HG03196 (cell line): ENCODE measurements at regions not wholly inside any gene's neighbourhood (a gene's known extent, or its start where the extent isn't known, plus 50 kb on each side); places are given as distances from the start of the nearest gene placed in this dataset.
A peak's percentile ranks its signal among the peaks of the same experiment; 100 is the strongest.
"Not testable (repeated sequence)": the region's sequence is repeated elsewhere in the genome, so short reads cannot be mapped to it uniquely, and the experiment has no call there.

Experiments
- ATAC-seq: cut with Tn5 transposase; IDR thresholded peaks from one replicate; pipeline ENCODE4 v1.9.1; 2021; ENCODE audit not compliant: unreplicated experiment

DNA sequence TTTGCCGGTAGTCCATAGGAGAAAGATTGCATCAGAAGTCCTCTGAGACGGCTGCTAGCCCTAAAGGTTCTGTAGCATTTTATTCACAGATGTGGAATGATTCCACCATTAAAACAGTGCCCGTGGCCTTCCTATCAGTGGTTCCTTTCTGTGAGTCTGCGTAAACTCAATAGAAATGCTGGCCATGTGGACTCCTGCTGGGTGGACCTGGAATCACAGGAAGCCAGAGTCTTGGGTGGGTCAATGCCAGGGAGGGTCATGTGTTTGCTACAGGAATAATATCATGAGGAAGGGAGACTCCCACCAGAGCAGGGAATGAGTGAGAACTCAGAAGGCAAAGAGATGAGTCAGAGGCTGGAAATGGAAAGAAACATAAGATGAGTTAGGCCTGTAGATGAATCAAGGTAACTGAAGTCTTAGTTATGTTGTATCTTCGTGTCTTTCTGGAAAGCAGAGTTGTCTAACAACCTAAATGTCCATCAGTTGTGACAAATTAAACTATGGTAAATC, 410.4 kb upstream of the AUTS2 start:
- no peak for ATAC-seq

DNA sequence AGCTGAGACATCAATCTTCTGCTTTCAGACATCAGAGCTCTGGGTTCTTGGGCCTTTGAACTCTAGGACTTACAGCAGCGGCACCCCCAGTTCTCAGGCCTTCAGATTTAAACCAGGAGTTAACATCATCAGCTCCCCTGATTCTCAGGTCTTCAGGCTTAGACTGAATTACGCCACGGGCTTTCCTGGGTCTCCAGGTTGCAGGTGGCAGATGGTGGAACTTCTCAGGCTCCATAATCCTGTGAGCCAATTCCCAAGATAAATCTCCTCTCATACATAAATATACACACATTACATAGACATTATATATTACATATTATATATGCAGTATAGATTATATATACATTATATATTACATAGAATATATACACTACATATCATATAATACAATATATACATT, 408.9 kb upstream of the AUTS2 start:
- no peak for ATAC-seq

DNA sequence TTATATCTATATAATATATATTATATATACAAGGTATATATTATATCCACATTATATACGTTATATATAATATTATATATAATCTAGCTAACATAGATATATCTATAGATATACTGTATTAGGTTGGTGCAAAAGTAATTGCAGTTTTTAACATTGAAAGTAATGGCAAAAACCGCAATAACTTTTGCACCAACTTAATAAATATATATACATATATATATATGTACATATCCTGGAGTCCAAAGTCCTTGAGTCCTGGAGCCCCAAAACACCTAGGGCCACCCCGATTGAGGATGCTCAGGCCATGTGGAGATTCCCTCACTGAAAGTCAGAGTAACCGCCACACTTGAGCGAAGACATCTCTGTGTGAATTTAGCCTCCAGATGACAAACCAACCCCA, 408.2 kb upstream of the AUTS2 start:
- no peak for ATAC-seq

DNA sequence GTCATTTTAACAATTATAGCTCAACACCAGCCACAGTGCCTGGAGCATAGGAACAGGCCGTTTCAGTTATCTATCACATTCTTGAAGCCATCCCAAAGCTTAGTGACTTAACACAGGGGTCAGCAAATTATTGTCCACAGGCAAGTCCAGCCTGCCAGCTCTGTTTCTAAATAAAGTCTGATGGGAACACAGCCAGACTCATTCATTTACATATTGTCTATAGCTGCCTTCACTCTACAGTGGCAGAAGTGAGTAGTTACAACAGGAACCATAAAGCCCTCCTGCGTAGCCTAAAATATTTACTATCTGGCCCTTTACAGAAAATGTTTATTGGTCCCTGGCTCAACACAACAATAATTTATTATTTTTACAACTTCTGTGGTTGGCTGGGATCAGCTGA, 407.5 kb upstream of the AUTS2 start:
- no peak for ATAC-seq

DNA sequence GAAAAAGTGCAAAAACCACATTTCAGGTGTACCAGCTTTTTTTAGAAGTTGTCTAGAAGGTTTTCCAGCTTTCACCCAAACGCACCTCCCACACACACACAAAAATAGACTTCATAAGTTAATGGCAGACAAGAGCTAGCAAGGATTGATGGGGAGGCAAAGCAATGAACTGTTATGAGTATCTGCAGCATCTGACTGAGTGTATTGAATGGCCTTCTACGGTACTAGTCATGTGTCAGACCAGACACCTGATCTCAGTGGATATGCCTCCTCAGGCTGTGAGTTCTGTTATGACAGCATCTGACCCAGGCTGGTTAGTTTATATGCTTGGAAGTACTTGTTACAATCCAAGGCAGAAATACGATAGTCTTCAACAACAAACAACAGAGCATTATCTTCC, 406.1 kb upstream of the AUTS2 start:
- ATAC-seq = no peak

DNA sequence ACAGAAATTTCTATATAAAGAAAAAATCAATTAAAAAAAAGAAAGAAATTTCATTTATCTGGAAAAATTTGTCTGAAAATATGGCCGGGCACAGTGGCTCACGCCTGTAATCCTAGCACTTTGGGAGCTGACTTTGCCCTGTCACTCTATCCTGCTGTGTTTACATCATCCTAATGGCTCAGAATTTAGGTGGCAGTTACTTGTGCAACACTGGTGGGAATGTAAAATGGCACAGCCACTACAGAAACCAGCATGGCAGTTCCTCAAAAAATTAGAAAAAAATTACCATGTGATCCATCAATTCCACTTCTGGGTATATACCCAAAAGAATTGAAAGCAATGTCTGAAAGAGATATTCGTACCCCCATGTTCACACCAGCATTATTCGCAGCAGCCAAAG, 405.2 kb upstream of the AUTS2 start:
- ATAC-seq = no peak

DNA sequence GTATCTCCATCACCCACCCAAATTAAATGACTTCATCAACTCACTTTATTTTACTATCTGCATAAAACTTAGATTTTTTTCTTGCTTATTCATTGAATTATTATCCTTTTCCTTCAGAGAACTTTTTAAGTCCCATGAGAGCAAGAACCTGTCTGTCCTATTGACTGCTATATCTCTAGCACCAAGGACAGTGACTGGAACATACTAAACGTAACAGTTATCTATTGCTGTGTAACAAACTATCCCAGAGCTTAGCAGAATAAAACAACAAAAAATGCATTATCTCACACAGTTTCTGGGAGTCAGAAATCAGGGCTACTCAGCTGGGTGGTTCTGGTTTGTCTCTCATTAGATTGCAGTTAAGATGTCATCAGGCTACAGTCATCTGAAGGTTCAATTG, 401.7 kb upstream of the AUTS2 start:
- ATAC-seq = no peak

DNA sequence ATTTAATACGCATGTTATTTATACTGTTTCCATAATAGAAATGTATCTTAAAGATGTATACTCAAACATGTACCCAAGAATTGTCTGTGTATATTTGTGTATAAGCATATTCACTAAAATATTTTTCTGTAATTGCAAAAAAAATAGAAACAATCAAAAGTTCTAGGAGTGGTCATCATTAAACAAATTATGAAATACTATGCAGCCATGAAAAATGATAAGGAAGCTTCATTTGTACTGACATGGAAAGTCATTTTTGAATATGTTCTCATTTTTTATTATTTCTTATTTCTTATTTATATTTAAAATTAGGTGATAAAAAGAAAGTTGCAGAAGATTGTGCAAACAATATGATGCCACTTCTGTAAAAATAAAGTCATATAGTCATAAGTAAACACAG, 400.0 kb upstream of the AUTS2 start:
- no peak for ATAC-seq

DNA sequence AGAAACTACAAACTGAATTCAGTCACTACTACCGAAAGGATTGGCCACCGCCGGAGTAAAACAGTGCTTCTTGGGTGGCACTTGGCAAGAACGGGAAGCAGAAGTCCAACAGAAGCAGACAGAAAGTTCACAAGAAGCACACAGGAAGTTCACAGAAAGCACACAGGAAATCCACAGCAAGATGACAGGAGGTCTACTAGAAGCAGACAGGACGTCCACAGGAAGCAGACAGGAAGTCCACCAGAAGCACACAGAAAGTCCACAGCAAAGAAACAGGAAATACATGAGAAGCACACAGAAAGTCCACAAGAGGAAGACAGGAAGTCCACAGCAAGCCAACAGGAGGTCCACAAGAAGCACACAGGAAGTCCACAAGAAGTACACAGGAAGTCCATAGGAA, 399.2 kb upstream of the AUTS2 start:
- no peak for ATAC-seq

DNA sequence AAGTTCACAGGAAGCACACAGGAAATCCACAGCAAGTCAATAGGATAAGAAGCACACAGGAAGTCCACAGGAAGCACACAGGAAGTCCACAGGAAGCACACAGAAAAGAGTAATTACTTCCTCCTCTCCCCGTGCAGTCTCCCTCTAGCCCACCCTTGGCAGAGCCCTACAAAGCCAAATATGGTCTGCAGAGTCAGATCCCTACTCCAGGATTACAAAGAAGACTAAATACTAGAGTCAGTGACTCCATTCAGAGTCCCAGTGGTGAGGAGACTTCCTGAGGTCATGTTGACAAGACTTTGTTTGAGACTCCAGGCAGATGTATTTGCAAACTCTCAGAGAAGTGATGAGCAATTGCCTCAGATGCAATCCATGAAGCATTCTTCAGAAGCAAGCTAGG, 398.6 kb upstream of the AUTS2 start:
- no peak for ATAC-seq

DNA sequence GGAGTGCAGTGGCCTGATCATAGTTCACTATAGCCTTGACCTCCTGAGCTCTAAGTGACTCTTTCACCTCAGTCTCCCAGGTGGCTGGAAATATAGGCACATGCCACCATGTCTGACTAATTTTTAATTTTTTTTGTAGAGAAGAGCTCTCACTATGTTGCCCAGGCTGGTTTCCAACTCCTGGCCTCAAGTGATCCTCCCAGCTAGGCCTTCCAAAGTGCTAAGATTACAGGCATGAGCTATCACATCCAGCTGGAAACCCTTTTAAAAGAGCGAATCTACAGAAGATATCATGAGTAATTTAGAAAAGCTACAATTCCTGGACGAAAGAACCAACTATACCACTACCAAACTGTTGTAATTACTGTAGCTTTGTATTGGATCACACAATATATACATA, 394.4 kb upstream of the AUTS2 start:
- no peak for ATAC-seq

DNA sequence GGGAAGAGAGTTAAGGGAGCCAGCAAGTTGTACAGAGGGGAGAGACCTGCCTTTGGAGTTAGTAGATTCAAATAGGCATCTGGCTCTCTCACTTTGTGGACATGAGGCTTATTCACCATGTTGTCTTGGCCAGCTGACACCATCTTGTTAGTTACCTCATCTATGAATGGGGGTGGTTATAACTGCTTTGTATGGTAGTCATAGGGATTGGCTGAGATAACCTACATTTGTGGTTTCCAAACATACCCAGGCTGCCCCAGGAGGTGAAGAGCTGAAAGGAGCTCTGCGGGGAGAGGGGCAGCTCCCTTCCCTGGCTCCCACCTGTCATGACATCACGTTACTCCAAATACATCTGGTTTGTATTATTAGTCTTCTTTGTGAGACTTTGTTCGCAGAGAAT, 393.3 kb upstream of the AUTS2 start:
- ATAC-seq = no peak

DNA sequence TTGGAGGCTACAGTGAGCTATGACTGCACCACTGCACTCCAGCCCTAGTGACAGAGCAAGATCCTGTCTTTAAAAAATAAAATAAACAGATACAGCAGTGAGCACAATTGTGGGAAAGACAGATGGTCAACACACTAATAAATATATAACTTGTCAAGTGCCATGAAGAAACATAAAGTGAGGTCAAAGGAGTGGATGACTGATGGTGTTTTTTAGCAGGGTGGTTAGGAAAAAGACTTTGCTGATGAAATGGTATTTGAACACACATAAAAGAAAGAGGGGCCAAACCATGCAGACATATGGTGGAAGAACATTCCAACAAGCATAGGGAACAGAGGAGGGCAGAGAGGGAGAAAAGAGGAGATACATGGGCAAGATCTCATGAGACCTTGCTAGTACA, 392.7 kb upstream of the AUTS2 start:
- no peak for ATAC-seq

DNA sequence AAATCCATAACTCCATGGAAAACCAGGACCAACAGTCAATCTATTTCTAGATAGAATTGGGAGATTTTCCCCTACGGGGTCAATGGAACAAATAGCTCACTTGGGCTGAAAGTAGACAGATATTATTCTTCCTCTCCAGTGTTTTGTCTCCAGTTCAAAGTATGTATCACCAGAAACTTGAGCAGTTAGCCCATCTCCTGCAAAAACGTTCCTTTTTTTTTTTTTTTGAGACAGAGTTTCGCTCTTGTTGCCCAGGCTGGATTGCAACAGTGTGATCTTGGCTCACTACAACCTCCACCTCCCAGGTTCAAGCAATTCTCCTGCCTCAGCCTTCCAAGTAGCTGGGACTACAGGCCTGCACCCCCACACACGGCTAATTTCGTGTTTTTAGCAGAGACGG, 390.0 kb upstream of the AUTS2 start:
- no peak for ATAC-seq

DNA sequence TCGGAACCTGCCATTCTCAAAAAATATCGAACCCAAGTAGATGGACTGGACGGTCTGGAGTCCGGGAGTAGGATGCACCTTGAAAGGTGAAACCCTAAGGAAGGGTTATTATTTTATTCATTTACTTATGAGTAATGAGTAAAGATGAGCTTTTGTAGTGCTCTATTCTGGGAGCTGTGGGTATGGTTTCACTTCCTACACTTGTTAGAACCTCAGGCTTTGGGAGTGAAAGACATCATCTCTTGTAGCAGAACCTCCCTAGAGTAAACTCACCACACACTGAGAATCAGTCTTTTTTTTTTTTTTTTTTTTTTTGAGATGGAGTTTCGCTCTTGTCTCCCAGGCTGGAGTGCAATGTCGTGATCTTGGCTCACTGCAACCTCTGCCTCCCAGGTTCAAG, 389.4 kb upstream of the AUTS2 start:
- peak; percentile 98 for ATAC-seq

DNA sequence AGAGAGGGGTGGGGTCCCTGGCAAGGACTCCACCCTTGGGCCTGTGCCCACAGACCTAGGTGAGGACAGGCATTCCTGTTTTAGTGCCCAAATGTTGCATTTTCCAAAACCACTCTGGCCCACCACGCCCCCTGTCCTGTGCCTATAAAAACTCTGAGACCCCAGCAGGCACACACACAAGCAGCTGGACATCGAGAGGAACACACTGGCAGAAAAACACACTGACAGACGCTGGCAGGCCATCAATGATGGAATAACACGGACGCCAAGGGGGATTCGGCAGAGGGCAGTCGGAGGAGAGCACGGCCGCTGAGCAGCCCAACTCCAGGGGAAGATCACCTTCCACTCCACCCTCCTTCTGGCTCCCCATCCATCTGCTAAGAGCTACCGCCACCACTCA, 386.9 kb upstream of the AUTS2 start:
- ATAC-seq = no peak

DNA sequence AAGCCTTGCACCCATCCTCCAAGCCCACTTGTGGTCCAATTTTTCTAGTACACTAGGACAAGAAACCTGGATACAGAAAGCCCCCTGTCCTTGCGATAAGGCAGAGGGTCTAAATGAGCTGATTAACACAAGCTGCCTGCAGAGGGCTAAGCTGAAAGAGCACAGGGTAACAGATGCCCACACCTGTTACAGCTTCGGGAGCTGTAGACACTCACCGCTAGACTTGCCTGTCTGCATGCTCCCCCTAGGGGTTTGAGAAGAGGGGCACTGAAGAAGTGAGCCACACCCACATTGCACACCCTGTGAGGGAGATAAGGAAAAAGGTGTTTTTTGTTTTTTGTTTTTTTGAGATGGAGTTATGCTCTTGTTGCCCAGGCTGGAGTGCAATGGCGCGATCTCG, 386.5 kb upstream of the AUTS2 start:
- no peak for ATAC-seq

DNA sequence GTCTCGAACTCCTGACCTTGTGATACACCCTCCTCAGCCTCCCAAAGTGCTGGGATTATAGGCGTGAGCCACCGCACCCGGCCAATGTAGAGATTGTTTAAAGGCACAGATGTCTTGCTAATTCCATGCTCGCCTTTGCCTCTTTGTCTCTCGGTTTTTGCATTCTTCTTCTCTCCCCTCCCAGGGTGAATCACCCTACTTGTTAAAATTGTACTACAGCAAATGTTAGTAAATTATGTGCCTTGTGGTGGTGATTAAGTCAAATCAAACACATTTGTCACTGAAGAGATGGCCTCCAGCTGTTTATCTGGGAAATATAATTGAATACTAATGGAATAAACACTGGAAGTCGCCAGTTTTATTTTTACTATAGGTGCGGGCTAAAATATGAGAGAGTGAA, 384.4 kb upstream of the AUTS2 start:
- ATAC-seq = no peak

DNA sequence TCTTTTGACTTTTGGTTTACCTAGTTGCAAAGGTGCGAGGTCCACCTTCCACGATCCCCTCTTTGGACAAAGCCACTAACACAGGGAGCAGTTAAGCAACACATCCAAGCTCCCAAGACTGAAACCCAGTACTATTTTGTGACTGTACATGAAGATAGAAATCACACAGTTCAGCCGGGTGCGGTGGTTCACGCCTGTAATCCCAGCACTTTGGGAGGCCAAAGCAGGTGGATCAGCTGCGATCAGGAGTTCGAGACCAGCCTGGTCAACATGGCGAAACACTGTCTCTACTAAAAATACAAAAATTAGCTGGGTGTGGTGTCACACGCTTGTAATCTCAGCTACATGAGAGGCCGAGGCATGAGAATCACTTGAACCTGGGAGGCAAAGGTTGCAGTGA, 382.8 kb upstream of the AUTS2 start:
- ATAC-seq = not testable (repeated sequence)

DNA sequence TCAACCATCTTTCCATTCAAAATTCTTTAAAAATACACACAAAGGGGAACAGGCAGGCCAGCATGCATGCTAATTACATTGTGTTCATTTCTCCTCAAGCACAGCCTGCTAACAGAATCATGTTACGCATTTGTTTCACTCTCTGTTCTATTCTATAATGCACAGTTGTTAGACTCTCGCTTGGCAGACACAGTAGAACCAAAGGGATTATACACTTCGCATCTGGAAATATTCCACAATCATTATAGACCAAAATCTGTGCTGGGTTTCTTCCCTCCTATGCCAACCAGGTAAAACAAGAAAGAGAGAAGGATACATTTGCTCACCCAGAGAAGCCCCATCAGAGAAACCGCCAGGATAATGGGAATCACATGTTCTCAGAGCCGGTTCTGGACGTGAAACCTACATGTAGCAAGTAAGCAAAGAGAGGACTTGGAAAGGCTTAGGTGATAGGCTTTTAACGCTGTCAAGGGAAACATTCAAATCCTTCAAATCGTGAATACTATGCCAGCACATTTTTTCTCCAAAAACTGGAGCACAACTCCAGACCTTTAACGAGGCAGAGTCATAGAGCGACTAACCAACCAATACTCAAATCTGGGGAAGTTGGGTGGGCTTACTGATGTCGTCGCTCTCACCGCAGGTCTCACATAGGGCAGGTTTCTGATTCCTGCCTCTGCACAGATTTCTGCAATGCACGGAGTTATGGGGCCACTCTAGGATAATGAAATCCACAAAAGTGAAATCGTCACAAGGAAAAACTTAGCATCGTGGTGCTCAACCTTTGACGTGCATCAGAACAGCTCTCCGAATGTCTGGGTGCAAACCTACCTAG, 380.5 kb upstream of the AUTS2 start:
- ATAC-seq = no peak

DNA sequence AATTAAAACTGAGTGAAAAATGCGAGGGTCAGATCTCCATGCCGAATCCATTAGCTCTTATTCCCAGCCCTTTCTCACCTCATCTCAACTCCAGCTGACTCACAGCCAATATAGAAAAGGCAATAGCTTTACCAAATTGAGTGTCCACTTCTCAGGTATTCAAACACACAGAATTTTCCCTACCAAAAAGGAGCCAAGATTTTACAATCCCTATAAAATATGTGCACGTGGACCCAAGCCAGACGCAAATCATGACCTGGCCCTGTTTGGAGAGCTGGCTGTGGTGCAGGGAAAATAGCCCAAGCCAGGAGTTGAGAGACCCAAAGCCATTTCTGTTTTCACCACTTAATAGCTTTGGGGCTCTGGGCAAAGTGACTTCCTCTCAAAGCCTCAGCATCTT, 379.7 kb upstream of the AUTS2 start:
- no peak for ATAC-seq

DNA sequence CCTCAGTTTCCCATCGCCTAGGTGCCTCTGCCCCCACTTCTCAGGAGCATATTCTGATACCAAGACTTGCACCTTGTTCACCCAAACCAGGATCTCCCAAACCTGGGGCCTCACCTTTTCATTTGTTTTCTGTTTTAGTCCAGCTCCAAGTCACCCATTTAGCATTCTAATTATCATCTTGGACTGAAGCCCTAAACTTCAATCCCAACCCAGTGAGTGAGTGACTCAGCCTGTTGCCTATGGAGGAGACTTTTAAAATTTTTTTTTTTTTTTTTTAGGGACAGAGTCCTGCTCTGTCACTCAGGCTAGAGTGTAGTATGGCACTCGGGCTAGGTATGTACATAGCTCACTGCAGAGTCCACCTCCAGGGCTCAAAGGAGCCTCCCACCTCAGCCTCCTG, 378.9 kb upstream of the AUTS2 start:
- no peak for ATAC-seq

DNA sequence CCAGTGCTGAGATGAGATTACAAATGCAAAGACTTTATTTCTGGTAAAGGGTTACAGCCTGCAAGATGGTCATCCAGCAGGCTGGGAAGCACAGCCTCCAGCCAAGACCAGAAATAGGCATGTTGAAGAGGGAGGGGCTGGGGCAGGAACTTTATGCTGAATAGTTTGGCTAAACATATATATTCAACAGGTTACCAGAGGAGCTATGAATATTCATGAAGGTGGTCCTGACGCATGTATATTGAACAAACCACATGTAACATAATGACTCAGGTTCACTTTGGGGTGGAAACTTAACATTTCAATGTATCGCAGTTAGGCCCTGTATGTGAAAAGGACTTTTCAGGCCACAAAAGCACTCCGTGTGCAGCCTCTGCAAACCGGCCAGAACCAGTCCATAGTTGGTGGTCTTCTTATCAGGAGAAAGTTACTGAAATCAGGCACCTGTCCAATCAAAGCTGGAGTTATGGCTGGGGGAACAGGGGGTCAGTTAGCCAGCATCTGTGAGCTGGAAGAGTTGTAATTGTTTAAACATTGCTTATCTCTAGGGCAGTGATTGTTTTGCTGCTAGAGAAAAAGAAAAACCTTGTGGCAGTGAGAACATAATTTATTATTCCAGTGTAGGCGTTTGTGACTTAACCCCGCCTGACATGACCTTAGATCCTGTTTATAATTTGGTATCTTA, 372.9 kb upstream of the AUTS2 start:
- ATAC-seq = no peak
